ENCODE measurements at regions not wholly inside any gene's neighbourhood (a gene's known extent, or its start where the extent isn't known, plus 50 kb on each side); places are given as distances from the start of the nearest gene placed in this dataset.
"Not testable (repeated sequence)": the region's sequence is repeated elsewhere in the genome, so short reads cannot be mapped to it uniquely, and the experiment has no call there.

DNA sequence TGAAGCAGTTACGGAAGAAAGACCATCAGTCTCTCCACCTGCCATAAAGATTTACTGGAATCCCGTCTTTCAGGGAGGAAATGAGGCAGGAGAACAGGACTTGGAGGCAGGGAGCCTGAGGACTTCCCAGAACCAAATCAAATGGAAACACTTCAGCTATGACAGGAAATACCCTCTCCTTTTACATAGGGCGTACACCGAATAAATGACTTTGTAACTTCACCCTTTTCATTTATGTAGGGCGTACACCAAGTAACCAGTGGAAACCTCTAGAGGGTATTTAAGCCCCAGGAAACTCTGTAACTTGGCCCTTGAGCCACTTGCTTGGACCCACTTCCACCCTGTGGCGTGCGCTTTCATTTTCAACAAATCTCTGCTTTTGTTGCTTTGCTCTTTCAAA lies 218.3 kb upstream of the SLC39A10 start:
- Mint-ChIP-seq H3K4me3 (ENCODE audit: unreplicated experiment) (no peak overlapping the region), H3K4me1 (ENCODE audit: insufficient read depth, unreplicated experiment) (no peaks in the 10 kb centered on the region), H3K36me3 (ENCODE audit: insufficient read depth, unreplicated experiment) (peaks cover 7% of the 10 kb centered on the region), H3K27me3 (ENCODE audit: insufficient read depth, unreplicated experiment) (no peaks in the 10 kb centered on the region), H3K9me3 (ENCODE audit: unreplicated experiment) (peaks cover 17% of the 10 kb centered on the region), H3K27ac (ENCODE audit: low read depth, unreplicated experiment) (no peak overlapping the region)
- intact Hi-C loops (cut with micrococcal nuclease) = no loop called here
- ChIA-PET POLR2A (no interaction called here), CTCF (interaction anchor here (0.5 to 0.6 kb wide), 2 partner anchors 446 to 454 kb away, joined by 3 to 4 read pairs; no protein-coding TSS in a partner anchor)
- DNase-seq (ENCODE audit: unreplicated experiment) = no peak
- TF ChIP-seq, protein P1, sequence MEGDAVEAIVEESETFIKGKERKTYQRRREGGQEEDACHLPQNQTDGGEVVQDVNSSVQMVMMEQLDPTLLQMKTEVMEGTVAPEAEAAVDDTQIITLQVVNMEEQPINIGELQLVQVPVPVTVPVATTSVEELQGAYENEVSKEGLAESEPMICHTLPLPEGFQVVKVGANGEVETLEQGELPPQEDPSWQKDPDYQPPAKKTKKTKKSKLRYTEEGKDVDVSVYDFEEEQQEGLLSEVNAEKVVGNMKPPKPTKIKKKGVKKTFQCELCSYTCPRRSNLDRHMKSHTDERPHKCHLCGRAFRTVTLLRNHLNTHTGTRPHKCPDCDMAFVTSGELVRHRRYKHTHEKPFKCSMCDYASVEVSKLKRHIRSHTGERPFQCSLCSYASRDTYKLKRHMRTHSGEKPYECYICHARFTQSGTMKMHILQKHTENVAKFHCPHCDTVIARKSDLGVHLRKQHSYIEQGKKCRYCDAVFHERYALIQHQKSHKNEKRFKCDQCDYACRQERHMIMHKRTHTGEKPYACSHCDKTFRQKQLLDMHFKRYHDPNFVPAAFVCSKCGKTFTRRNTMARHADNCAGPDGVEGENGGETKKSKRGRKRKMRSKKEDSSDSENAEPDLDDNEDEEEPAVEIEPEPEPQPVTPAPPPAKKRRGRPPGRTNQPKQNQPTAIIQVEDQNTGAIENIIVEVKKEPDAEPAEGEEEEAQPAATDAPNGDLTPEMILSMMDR (IDR thresholded peaks at IDR 0.05; ENCODE audit: unreplicated experiment) = no peak
- BruUV-seq (replicated peaks) = no TSS peak

- CTCF ChIA-PET = no interaction called here
- POLR2A ChIA-PET = no interaction called here
- H3K27ac Mint-ChIP-seq (ENCODE audit: low read depth, unreplicated experiment) = no peak overlapping the region
- no peaks in the 10 kb centered on the region for H3K27me3 Mint-ChIP-seq (ENCODE audit: insufficient read depth, unreplicated experiment)
- peaks cover 7% of the 10 kb centered on the region for H3K36me3 Mint-ChIP-seq (ENCODE audit: insufficient read depth, unreplicated experiment)
- TF ChIP-seq, protein P1 (IDR thresholded peaks at IDR 0.05; ENCODE audit: unreplicated experiment) = no peak
- intact Hi-C loops (cut with micrococcal nuclease) = no loop called here
- BruUV-seq (replicated peaks) = no TSS peak
- no peaks in the 10 kb centered on the region for H3K4me1 Mint-ChIP-seq (ENCODE audit: insufficient read depth, unreplicated experiment)
- H3K4me3 Mint-ChIP-seq (ENCODE audit: unreplicated experiment) = no peak overlapping the region
- no peak for DNase-seq (ENCODE audit: unreplicated experiment)
- H3K9me3 Mint-ChIP-seq (ENCODE audit: unreplicated experiment) = peaks cover 10% of the 10 kb centered on the region
Observed at GRCh38 chr2:195437521-195437920, 219.5 kb upstream of the SLC39A10 start.

- no peak for DNase-seq (ENCODE audit: unreplicated experiment)
- CTCF ChIA-PET = interaction anchor here (0.6 kb wide), 1 partner anchor 127 kb away, joined by 4 read pairs; no protein-coding TSS in a partner anchor
- H3K4me3 Mint-ChIP-seq (ENCODE audit: unreplicated experiment) = no peak overlapping the region
- H3K9me3 Mint-ChIP-seq (ENCODE audit: unreplicated experiment) = no peaks in the 10 kb centered on the region
- no peak overlapping the region for H3K27ac Mint-ChIP-seq (ENCODE audit: low read depth, unreplicated experiment)
- no TSS peak for BruUV-seq (replicated peaks)
- POLR2A ChIA-PET = no interaction called here
- intact Hi-C loops (cut with micrococcal nuclease) = no loop called here
- H3K4me1 Mint-ChIP-seq (ENCODE audit: insufficient read depth, unreplicated experiment) = no peaks in the 10 kb centered on the region
- H3K36me3 Mint-ChIP-seq (ENCODE audit: insufficient read depth, unreplicated experiment) = no peaks in the 10 kb centered on the region
- H3K27me3 Mint-ChIP-seq (ENCODE audit: insufficient read depth, unreplicated experiment) = no peaks in the 10 kb centered on the region
- TF ChIP-seq, protein P1 (IDR thresholded peaks at IDR 0.05; ENCODE audit: unreplicated experiment) = no peak
Observed at GRCh38 chr2:195434346-195434745, 222.7 kb upstream of the SLC39A10 start.

DNA sequence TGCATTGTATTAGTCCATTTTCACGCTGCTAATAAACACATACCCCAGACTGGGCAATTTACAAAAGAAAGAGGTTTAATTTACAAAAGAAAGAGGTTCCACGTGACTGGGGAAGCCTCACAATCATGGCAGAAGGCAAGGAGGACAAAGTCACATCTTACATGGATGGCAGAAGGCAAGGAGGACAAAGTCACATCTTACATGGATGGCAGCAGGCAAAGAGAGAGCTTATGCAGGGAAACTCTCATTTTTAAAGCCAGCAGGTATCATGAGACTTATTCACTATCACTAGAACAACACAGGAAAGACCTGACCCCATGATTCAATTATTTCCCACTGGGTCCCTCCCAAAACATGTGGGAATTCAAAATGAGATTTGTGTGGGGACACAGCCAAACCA lies 223.3 kb upstream of the SLC39A10 start:
- intact Hi-C loops (cut with micrococcal nuclease); H3K9me3 Mint-ChIP-seq (ENCODE audit: unreplicated experiment); DNase-seq (ENCODE audit: unreplicated experiment); H3K4me1 Mint-ChIP-seq (ENCODE audit: insufficient read depth, unreplicated experiment); BruUV-seq (replicated peaks); H3K36me3 Mint-ChIP-seq (ENCODE audit: insufficient read depth, unreplicated experiment); H3K27me3 Mint-ChIP-seq (ENCODE audit: insufficient read depth, unreplicated experiment); POLR2A ChIA-PET; H3K4me3 Mint-ChIP-seq (ENCODE audit: unreplicated experiment); H3K27ac Mint-ChIP-seq (ENCODE audit: low read depth, unreplicated experiment): not testable (repeated sequence)
- CTCF ChIA-PET = interaction anchor here (0.6 kb wide), 1 partner anchor 128 kb away, joined by 4 read pairs; no protein-coding TSS in a partner anchor

- CTCF ChIA-PET = interaction anchor here (0.7 to 1.2 kb wide), 2 partner anchors 23 to 89 kb away, joined by 3 read pairs; no protein-coding TSS in a partner anchor
- POLR2A ChIA-PET = no interaction called here
- H3K4me1 Mint-ChIP-seq (ENCODE audit: insufficient read depth, unreplicated experiment) = no peaks in the 10 kb centered on the region
- no peaks in the 10 kb centered on the region for H3K36me3 Mint-ChIP-seq (ENCODE audit: insufficient read depth, unreplicated experiment)
- no peaks in the 10 kb centered on the region for H3K27me3 Mint-ChIP-seq (ENCODE audit: insufficient read depth, unreplicated experiment)
- H3K9me3 Mint-ChIP-seq (ENCODE audit: unreplicated experiment) = no peaks in the 10 kb centered on the region
- BruUV-seq (replicated peaks) = no TSS peak
- H3K27ac Mint-ChIP-seq (ENCODE audit: low read depth, unreplicated experiment) = no peak overlapping the region
- no peak for DNase-seq (ENCODE audit: unreplicated experiment)
- H3K4me3 Mint-ChIP-seq (ENCODE audit: unreplicated experiment) = no peak overlapping the region
- TF ChIP-seq, protein P1 (IDR thresholded peaks at IDR 0.05; ENCODE audit: unreplicated experiment) = no peak
- intact Hi-C loops (cut with micrococcal nuclease) = no loop called here
Observed at GRCh38 chr2:195428673-195429072, 228.4 kb upstream of the SLC39A10 start.
